Left hindlimb (tissue), 1 donor: ENCODE measurements at regions not wholly inside any gene's neighbourhood (a gene's known extent, or its start where the extent isn't known, plus 50 kb on each side); places are given as distances from the start of the nearest gene placed in this dataset.

Source experiments
- DNase-seq: peaks from one replicate; pipeline ENCODE4 v3.0.0-alpha.2; 2018

- no peak for DNase-seq
These were observed 493.5 kb upstream of the MYT1L start for GRCh38 chr2:2824588-2824987.

DNA sequence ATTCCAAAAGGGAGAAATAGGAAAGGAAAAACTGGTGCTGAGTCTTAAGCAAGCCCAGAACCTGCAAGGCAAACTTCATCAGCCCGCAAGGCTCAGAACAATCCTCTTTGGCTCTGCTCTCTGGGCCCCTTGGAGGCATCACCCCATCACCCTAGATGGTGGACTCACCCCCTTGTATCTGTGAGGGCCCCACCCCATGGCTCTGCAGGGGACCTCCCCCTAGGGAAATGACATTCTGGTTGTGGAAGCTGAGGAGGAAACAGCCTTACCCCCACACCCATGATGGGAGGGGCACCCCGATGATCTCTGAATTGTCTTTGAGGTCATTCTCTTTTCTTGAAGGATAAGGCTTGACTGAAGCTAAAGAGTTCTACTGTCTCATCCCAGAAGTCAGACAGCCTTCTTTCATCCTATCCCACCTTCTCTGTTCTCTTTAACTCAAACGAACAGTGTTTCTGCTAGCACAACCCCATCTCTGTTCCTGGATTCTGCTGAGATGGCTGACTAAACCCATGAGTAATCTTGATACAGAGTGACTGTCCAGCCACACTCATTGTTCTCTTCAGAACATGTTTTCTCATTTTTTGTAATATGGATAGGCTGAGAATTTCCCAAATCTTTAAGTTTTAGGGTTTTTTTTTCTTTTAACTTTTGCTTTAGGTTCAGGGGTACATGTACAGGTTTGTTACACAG is 492.1 kb upstream of the MYT1L start:
- no peak for DNase-seq

GRCh38 chr2:2822143-2822542 is 491.1 kb upstream of the MYT1L start:
- DNase-seq, result no peak

- no peak for DNase-seq
These were observed 481.6 kb upstream of the MYT1L start for GRCh38 chr2:2812648-2813047.

DNA sequence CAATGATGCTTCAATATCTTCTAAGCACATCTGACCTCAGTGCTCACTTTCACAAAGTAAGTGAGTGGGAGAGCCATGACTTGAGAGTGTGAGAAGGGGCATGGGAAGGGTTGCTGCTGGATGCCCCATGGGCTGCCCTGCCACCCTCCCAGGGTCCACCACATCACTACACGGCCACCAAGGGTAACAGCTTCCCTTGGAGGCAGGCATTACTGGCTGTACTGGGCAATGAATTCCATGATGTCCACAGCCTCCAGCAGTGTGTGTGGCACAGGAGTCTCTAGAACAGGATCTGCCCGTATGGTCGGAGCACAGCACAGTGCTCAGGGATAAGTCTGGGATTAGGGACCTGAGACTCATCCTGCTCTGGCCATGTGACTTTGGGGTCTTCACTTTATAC is 481.0 kb upstream of the MYT1L start:
- no peak for DNase-seq

- no peak for DNase-seq
These were observed 479.4 kb upstream of the MYT1L start for GRCh38 chr2:2810504-2810903.

DNA sequence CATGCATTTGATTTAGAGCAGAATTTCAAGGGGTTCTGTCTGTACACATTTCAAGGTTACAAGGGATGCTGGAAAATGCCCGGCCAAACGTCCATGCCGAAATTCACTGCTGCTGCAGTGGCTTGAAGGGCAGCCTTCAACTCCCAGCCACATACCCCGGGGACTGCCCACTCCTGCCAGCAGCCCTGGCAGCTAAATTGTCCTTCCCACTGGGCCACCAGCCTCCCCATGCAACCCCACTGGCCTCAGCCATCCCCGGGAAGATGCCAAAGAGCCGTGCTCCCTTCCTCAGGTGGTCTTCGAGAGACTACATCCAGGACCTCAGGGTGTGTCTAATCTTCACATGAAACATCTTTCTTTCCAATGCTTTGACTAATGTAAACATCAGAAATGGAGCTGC is 478.7 kb upstream of the MYT1L start:
- no peak for DNase-seq

GRCh38 chr2:2808551-2809058 is 477.5 kb upstream of the MYT1L start:
- no peak for DNase-seq

DNA sequence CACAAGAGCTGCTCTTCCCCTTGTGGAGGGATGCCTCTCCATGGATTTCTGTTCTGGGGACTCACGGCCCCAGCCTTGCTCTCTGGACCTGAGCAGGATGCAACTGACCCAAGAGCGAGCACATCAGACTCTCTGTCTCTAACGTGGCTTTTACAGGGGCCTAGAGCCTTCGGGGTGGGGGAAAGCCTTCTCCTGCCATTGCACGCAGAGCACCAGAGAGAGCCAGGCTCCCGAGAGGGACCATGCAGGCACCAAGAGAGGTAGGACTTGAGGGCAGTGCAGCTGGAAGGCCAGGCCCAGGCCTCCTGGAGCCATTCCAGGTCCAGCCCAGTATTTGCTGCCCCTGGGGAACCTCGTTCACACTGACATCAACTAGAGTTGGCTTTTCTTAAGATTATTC is 475.6 kb upstream of the MYT1L start:
- no peak for DNase-seq

DNA sequence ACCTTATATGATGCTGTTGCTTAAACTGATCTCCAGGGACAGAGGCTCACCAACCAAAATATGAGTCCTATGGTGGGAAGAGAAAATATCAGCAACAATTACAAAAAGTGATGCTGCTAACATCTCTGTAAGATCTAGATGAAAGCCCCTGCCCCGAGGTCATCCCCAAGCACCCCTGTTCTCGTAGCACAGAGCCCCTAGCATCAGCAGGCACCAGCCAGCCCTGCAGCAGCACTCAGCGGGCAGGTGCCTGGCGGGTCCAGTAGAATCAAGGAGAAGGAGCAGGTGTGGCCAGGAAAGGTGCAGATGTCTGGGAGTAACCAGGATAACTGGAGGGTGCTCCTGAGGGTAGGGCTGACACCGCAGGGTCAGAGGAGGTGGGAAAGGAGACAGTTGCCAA is 474.2 kb upstream of the MYT1L start:
- no peak for DNase-seq

GRCh38 chr2:2804528-2804927 is 473.5 kb upstream of the MYT1L start:
- no peak for DNase-seq

DNA sequence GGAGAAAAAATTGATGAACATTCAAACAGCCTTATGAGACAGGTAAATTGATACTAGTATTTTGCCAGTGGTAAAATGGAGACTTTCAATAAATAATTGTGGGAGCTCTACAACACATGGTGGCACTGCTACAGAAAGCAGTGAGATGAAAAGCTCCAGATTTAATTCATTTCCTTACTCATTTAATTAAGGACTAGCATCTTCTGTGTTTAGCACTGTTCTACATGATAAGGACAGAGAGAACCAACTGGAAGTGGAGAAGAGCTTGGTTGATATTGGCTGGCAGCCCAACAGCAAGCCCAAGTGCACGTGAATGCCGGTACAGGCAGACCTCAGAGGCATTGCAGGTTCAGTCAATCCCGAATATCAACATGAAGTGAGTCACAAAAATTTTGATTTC is 470.4 kb upstream of the MYT1L start:
- no peak for DNase-seq

- no peak for DNase-seq
These were observed 469.6 kb upstream of the MYT1L start for GRCh38 chr2:2800697-2801096.

GRCh38 chr2:2800001-2800400 is 468.9 kb upstream of the MYT1L start:
- no peak for DNase-seq

DNA sequence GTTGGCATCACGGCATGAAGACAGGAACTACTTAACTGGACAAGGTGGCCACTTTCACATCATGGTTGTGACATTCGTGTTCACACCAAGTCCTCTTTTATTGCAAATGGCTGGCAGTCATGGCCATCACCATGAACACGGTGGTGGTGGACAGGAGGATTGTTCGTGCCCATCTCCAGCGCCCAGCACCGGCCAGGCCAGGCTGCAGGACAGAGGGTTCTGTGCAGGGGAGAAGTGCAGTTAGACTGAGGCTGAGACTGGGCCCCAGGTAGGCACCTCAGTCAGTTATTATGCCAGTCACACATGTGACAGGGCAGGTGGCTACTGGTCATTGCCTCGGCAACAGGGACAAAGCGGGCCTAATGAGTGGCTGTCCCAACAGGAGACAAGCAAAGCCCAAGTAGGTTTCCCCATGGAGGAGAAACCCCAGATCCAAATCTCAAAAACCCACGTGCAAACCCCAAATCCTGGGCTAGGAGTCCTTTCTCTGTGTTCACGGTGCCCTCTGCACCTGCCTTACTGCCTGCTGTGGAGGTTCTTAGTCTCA is 468.1 kb upstream of the MYT1L start:
- DNase-seq, result no peak

DNA sequence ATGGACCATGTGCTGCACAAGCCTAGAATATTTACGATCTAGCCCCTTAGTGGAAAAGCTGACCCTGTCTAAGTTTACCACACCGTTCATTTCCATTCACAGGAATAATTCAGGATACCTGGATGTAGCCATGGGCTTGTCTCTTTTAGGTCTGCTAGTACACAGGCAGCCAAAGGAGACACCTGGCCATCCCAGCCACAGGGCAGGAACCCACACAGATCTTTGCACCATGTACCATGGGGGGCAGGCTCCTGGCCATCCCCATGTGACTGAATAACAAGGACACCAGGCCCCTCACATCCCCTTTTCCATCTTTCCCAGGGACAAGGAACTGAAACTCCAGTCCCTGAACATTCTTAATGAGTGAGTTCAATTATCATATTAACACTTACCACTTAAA is 467.3 kb upstream of the MYT1L start:
- DNase-seq, result no peak

DNA sequence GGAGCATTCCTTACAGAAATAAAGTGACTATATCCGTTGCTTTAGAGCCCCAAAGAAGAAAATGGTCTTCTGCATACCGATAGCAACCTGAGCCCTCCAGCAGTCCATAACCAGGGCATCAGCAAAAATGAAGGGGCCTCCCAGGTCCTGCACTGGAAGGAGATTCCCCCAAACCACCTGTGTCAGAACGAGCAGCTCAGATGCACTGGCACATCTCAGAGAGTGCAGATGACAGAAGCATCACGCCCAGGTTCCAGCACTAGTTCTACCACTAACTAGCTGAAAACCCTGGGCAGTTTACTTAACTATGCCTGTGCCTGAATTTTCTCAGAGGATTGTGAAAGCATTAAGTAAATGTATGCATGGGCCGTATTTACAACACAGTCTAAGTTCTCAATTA is 466.7 kb upstream of the MYT1L start:
- DNase-seq, result no peak

- no peak for DNase-seq
These were observed 465.1 kb upstream of the MYT1L start for GRCh38 chr2:2796207-2796606.

DNA sequence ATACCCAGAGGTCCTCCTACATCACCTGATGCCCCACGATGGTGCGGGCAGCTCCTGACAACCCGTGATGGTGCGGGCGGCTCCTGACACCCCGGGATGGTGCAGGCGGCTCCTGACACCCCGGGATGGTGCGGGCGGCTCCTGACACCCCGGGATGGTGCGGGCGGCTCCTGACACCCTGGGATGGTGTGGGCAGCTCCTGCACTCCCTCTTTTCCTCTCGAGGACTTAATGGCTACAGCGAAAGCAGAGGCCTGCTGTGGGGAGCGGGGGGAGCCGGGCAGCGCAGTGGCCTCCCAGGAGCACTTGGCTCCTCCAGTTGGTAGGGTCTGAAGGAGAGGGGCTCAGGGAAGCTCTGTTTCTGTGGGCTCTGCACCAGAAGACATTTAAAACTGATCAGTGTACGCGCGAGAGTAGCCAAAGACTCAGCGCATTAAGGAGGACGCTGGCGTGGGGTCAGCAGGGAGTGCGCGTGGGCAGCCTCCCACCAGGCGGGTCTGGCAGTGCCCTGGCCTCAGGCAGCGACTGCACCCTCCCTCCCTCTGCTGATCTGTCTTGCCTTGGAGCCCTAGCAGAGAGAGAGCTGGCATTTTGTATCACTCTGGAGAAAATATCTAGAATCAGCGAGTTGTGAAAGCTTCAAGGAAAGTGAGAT is 464.5 kb upstream of the MYT1L start:
- DNase-seq, result no peak

DNA sequence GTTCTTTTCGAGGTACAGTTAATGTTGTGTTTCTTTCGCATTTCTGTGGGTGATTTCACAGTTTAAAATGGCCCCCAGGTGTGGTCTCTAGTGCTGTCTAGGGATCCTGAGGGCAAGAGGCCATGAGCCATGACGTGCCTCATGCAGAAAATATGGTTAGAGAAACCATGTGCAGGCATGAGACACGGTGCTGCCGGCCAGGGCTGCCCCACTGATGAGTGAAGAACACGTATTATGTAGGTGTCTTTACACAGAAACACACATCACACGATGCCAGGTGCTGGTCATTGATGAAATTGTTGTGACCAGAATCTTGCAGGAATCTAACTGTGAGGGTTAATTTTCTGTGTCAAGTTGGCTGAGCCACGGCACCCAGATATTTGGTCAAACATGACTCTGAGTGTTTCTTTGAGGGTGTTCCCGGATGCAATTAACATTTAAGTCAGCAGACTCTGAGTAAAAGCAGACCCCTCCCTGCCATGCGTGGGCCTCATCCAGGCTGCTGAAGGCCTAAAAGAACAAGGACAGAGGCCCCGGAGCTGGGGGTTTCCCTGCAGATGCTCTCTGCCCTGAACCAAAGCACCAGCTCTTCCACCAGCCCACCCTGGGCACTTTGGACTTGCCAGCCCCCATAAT is 463.0 kb upstream of the MYT1L start:
- no peak for DNase-seq

DNA sequence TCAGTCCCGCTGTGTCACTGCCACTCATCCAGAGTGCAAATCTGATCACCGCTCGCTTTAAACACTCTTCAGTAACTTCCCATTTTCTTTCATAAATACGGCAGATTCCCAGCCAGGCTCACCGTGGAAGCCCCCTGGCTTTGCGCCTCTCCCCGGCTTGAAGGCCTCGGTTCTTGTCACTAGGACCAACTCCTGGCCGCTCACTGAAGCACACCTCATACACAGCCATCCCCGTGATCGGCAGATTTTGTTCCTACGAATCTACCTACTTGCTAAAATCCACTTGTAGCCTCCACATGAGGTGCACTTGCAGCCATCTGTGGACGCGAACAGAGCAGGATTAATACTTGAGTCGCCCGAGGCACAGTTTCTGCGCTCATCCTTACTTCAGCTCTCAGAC is 462.4 kb upstream of the MYT1L start:
- DNase-seq, result no peak

DNA sequence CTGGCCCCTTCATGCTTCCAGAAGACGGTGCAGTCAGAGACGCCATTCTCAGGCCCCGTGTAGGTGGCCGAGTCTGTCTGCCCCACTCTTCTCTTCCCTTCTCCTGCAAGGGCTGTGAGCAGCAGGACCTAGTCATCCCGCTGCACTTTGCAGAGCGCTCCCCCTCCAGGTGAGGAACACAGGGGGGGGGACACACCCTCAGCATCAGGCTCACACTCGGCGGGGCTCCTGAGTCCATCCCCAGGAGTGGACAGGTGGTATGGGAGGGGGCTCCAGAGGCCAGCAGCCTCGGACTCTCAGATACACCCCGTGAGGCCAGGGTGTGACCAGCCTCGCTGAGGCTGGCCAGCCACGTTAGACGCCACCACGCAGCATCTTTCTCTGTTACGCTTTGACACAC is 460.5 kb upstream of the MYT1L start:
- no peak for DNase-seq

DNA sequence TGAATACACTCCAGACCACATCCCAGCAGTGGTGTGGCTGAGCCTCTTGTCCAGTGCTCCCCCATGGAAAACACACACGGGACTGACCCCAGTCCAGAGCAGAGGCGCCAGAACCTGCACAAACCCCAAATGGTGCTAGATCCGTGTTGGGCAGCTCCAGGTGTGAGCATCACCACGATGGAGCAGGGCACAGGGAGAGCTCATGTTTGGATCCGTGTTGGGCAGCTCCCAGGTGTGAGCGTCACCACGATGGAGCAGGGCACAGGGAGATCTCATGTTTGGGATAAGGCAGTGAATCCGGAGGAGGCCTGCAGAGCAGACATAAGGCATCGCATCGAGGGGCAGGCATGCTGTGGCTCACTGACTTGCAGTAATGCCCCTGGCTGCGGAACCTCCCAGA is 460.0 kb upstream of the MYT1L start:
- no peak for DNase-seq

DNA sequence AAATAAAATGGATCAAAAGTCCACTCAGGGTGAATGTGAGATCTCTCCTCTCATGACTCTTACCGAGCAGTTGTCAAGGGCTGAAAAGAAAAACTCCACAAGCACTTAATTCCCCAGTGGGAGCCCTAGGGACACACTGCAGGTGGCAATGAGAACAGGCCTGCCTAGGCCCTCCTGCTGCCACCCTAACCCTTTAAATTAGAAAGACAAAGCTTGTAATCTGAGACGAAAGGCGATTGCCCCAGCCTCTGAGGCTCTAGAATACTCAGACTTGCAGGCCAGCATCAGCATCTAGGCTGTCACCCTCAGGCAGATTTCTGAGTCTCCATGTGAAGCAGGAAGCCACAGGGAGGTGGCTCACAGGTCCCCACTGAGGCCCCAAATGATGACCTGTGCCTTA is 457.0 kb upstream of the MYT1L start:
- no peak for DNase-seq
